GM19395 (cell line): ENCODE measurements at regions not wholly inside any gene's neighbourhood (a gene's known extent, or its start where the extent isn't known, plus 50 kb on each side); places are given as distances from the start of the nearest gene placed in this dataset.
"Not testable (repeated sequence)": the region's sequence is repeated elsewhere in the genome, so short reads cannot be mapped to it uniquely, and the experiment has no call there.

Source experiments
- ATAC-seq: cut with Tn5 transposase; IDR thresholded peaks from one replicate; pipeline ENCODE4 v1.9.1; 2021; ENCODE audit warnings: mild to moderate bottlenecking, moderate library complexity; ENCODE audit not compliant: unreplicated experiment

DNA sequence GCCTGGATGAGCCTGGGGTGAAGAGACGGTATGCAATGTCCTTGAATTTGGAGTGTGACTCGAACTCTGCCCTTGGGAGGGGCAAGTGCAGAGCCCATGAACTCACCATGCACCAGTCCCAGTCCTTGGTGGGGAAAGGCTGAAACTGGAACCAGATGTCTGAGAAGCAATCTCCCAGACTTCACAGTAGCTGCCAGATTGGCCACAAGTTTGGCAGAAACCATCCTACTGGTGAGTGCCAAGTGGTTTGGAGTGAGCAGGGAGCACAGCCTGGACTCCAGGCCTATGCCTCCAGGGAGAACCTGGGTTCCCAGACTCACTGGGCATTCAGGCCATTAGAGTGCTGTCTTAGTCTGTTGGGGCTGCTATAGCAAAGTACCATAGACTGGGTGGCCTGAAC is 99.6 kb upstream of the LYZL1 start:
- no peak for ATAC-seq

DNA sequence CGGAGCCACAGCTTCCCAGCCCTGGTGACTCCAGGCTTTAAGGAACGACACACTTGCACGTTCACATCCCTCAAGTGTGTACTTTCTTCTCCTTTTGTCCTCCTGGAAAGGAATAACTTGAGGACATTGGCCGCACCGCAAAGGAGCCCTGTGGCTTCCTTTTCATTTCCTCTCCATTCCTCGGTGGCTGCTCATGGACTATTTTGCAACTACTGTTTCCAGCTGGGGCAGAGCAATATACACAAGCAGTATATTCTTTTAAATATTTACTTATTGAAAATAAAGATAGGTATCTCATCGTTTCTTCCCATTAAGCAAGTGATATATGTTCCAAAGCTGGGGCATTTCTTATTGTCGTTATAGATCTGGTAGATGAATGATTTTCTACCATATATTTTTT is 97.2 kb upstream of the LYZL1 start:
- ATAC-seq: no peak

DNA sequence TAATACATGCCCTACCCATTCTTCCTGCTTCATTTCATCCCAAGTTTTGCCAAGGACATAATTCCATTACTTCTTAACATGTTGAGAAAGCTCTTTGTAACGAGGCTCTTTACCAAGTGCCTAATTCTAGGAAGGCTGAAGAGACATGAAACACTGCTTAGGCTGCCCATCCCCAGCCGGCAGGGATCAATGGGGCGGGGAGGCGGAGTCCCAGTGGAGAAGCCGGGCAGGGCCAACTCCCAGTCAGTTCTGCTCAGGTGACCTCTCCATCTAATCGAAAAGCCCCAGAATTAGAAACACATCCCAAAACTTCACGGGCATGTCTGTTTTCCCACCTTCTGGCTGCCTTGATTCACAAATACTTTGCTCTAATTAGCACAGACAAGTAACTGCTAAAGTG is 89.5 kb upstream of the LYZL1 start:
- no peak for ATAC-seq

DNA sequence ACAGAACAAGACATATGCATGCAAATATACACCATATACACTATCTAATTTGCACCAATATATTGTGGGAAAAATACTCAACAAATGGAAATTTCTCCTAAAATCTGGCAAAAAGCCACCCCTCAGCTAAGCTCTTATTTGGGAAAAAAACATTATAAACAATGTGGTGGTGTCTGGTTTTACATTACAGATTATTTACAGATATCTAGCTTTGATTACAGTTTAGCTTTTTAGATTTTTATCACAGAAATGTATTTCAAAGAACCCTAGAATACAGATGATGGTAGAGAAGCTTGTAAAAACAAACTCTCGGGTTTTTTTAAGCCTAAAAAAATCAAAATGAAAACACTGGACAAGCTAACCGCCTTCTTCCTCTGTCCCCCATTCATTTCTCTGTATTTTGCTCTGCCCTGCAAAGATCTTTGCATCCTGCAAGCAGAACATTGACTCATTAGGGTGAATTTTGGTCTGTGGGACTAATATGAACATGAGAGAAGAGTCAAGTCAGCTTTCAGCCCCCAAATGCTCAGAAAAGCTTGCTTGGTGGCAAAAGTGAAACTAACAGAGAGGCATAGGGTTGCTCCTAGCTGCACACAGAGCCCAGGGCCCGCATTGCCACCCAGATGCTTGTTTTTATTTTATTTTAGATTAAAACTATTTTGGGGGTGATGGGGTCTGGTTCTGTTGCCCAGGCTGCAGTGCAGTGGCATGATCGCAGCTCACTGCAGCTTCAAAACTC is 88.8 kb upstream of the LYZL1 start:
- ATAC-seq: no peak

DNA sequence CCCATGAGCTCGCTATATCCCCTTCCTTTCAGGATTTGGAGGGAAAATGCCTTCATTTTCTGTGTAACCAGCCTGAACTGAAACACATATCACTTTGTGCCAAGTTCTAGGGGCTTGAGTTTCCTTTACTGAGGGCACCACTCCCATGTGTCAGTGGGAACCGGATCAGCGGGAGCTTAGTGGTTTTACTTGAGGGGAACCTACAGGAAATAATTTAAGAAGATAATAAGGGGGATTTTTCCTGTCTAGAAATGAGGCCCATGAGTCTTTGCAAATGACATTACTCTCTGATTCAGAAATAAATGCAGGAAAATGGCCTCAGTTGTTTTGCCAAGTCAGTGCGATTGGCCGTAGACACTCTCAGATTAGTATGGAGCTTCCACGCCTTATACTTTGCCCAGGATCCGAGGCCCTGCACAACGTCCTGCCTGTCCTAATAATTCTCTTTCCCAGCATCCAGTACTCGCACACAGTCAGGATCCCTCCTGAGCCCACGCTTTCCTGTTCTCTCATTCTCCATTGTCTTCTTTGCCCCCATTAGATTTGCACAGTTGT is 86.4 kb upstream of the LYZL1 start:
- ATAC-seq: no peak

GRCh38 chr10:29203432-29203831 is 85.4 kb upstream of the LYZL1 start:
- no peak for ATAC-seq

GRCh38 chr10:29204070-29204800 is 84.6 kb upstream of the LYZL1 start:
- no peak for ATAC-seq

- ATAC-seq: no peak
Observed at GRCh38 chr10:29205787-29206186, 83.1 kb upstream of the LYZL1 start.

GRCh38 chr10:29208845-29209244 is 80.0 kb upstream of the LYZL1 start:
- no peak for ATAC-seq

GRCh38 chr10:29209830-29210229 is 79.0 kb upstream of the LYZL1 start:
- ATAC-seq: no peak

DNA sequence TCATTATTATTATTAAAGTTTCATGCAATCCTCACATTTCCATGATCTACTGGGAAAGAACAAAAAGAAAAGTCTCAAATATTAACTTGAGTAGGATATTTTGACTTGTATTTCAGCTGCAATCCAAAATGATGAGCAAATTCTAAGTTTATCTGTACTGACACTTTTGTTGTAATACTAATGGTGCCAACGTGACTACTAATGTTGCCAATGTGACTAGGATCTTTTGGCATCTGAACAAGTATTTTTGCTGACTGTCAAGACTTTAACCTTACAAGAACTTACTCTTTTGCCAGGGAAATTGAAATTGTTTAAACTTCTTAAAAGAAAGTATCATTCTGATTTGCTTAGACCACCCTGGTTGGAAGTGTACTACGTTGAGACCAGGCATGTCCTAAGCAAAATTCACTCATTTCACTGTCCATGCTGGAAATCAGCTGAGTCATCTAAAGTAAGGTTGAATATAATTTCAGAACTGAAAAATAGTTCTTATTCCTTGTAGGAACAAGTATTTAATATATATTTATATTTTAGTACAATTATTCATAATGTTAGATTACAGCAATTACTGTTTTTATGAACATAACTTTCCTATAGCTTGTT is 78.5 kb upstream of the LYZL1 start:
- no peak for ATAC-seq

GRCh38 chr10:29212597-29212996 is 76.3 kb upstream of the LYZL1 start:
- ATAC-seq: no peak

GRCh38 chr10:29214551-29214950 is 74.3 kb upstream of the LYZL1 start:
- no peak for ATAC-seq

DNA sequence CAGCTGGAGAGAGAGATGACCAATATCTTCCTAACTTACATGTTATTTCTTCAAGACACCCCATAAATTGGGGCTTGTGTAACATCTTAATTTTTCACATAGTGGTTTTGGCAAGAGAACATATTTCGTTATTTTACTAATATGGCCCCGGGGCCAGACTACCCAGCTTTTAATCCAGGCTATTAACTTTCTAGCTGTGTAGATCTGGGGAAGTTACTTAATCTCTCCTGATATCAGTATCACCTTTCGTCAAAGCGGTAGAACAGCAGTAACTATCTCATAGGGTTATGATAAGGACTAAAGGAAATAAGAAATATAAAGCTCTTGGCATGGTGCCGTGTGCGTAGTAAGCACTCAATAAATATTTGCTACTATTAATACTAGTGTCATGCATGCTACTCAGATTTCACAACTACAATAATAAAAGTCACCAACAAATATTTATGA is 71.6 kb upstream of the LYZL1 start:
- ATAC-seq: no peak

GRCh38 chr10:29223326-29223725 is 65.5 kb upstream of the LYZL1 start:
- ATAC-seq: no peak

DNA sequence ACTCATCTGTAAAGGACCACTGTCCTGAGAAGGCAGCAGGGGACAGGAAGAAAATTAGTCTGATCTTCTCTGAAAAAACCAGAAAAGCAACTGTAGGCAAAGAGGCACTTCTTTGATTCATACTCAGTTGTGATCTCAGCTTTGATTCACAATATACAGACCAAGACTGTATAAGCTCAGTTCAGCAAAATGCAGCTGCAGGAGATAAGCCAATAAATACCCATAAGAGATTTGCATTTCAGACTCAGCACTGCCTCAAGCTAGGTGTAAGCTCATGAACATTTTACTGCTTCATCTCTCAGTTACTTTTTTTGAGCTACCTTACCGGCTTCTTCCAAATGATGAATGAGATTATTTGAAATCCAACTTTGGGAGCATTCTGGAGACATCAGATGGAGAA is 64.2 kb upstream of the LYZL1 start:
- ATAC-seq: no peak

DNA sequence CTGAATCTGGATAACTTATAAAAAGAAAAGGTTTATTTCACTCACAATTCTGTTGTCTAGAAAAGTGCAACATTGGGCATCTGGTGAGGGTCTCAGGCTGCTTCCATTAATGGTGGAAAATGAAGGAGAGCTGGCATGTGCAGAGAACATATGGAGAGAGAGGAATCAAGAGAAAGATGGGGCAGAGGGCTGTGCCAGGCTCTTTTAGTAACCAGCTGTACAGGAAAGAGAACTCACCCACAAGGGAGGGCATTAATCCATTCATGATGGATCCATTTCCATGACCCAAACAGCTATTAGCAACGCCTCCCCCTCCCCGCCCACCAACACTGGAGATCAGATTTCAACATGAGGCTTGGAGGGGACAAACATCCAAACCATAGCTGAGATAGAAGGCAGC is 61.7 kb upstream of the LYZL1 start:
- ATAC-seq: no peak

GRCh38 chr10:29228562-29228961 is 60.3 kb upstream of the LYZL1 start:
- ATAC-seq: no peak

DNA sequence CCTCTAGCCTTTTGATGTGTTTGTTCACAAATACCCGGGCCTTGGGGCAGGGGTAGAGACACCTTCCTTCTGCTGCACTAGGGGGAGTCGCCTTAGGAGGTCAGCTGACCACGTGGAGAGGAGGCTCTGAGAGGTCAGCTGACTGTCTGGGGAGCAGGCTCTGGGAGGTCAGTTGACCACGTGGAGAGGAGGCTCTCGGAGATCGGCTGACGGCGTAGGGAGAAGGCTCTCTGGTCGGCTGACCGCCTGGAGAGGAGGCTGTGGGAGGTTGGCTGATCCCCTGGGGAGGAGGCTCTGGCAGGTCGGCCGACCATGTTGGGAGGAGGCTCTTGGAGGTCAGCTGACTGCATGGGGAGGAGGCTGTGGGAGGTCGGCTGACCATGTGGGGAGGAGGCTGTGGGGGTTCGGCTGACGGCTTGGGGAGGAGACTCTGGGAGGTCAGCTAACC is 59.6 kb upstream of the LYZL1 start:
- no peak for ATAC-seq

GRCh38 chr10:29236910-29237309 is 52.0 kb upstream of the LYZL1 start:
- not testable (repeated sequence) for ATAC-seq

DNA sequence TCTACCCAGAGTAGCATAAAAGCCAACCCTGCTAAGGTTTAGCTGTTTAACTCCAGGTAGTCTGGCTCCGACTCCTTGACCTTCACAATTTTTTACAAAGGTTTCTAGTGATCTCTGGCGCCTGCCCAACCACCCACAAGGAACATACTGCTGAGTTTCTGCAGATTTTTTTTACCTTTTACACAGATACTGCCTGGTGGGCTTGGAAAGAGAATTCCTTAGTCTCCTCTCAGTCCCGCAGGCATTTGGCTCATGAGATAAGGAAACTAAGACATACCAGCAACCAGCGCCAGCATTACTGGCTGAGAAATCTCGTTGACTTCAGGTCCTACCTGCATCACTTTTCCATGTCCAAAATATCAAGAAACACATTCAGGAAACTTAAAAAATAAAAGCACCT is 51.1 kb upstream of the LYZL1 start:
- no peak for ATAC-seq
